Activated CD8-positive, alpha-beta memory T cell treated with anti-CD3 and anti-CD28 coated beads for 48 hours (primary cell): ENCODE measurements at regions not wholly inside any gene's neighbourhood (a gene's known extent, or its start where the extent isn't known, plus 50 kb on each side); places are given as distances from the start of the nearest gene placed in this dataset.

Source experiments
- DNase-seq, 3 experiments: peaks; one replicate each; pipeline ENCODE4 v3.0.0-alpha.2; 2020; ENCODE audit warnings: low read depth in 2 of 3, low spot score in 2 of 3

GRCh38 chr2:2834516-2835254 is 503.6 kb upstream of the MYT1L start:
- DNase-seq: no peak

- no peak for DNase-seq
These were observed 503.0 kb upstream of the MYT1L start for GRCh38 chr2:2834105-2834504.

GRCh38 chr2:2832657-2833056 is 501.6 kb upstream of the MYT1L start:
- DNase-seq: no peak

- no peak for DNase-seq
These were observed 500.6 kb upstream of the MYT1L start for GRCh38 chr2:2831633-2832032.

GRCh38 chr2:2830576-2830975 is 499.5 kb upstream of the MYT1L start:
- no peak for DNase-seq

GRCh38 chr2:2828774-2829368 is 497.8 kb upstream of the MYT1L start:
- no peak for DNase-seq

- no peak for DNase-seq
These were observed 496.7 kb upstream of the MYT1L start for GRCh38 chr2:2827761-2828221.

- DNase-seq: no peak
These were observed 496.1 kb upstream of the MYT1L start for GRCh38 chr2:2827046-2827636.

GRCh38 chr2:2826621-2827020 is 495.5 kb upstream of the MYT1L start:
- DNase-seq: no peak

GRCh38 chr2:2826209-2826551 is 495.1 kb upstream of the MYT1L start:
- no peak for DNase-seq

GRCh38 chr2:2825516-2826208 is 494.6 kb upstream of the MYT1L start:
- DNase-seq: no peak

- no peak for DNase-seq
These were observed 494.0 kb upstream of the MYT1L start for GRCh38 chr2:2825062-2825461.

- DNase-seq: no peak
These were observed 493.5 kb upstream of the MYT1L start for GRCh38 chr2:2824588-2824987.

- DNase-seq: no peak
These were observed 492.1 kb upstream of the MYT1L start for GRCh38 chr2:2823061-2823753.

GRCh38 chr2:2822143-2822542 is 491.1 kb upstream of the MYT1L start:
- no peak for DNase-seq

GRCh38 chr2:2812648-2813047 is 481.6 kb upstream of the MYT1L start:
- DNase-seq: no peak

- no peak for DNase-seq
These were observed 481.0 kb upstream of the MYT1L start for GRCh38 chr2:2812117-2812516.

GRCh38 chr2:2810504-2810903 is 479.4 kb upstream of the MYT1L start:
- DNase-seq: no peak

GRCh38 chr2:2809771-2810170 is 478.7 kb upstream of the MYT1L start:
- no peak for DNase-seq

GRCh38 chr2:2808551-2809058 is 477.5 kb upstream of the MYT1L start:
- no peak for DNase-seq

- DNase-seq: no peak
These were observed 475.6 kb upstream of the MYT1L start for GRCh38 chr2:2806711-2807110.
